A549 (cell line): ENCODE measurements at regions not wholly inside any gene's neighbourhood (a gene's known extent, or its start where the extent isn't known, plus 50 kb on each side); places are given as distances from the start of the nearest gene placed in this dataset.

ENCODE experiments used
- ATAC-seq, 2 experiments: fragments of 200-7000 bp in 1 of 2; fragments of >200 bp in 1 of 2; cut with Nextera tagmentation in 1 of 2; cut with Tn5 transposase in 1 of 2; 3 replicates each; pipeline versions ENCODE4 v1.8.0 to v1.9.1; 2018 to 2020; ENCODE audit warnings: mild to moderate bottlenecking in 1 of 2, moderate library complexity in 1 of 2
- CTCF ChIA-PET: fragments of 300-600 bp; sonication (Branson Sonifier 250); formaldehyde crosslinking; extraction: SDS; loops from one replicate; lab custom pipeline; 2021; ENCODE audit warnings: antibody characterized with exemption, inconsistent platforms; lab: Yijun Ruan, JAX
- POLR2A ChIA-PET: fragments of 350-600 bp; formaldehyde crosslinking; extraction: SDS; loops from one replicate; lab custom pipeline; 2021; ENCODE audit warnings: antibody characterized with exemption, inconsistent platforms; lab: Yijun Ruan, JAX
- DNase-seq, 2 experiments: peaks; one replicate each; pipeline versions ENCODE4 v3.0.0 to v3.0.0-alpha.2; 2011 to 2016; ENCODE audit warnings: low read depth in 1 of 2, low spot score in 1 of 2
- FAIRE-seq: peaks from 2 replicates; lab custom pipeline; 2011; peaks lifted over from hg19 to GRCh38; lab: Jason Lieb, UNC
- H3K27ac ChIP-seq, 2 experiments: fragments of >200 bp; sonication (Bioruptor Twin); formaldehyde crosslinking; 3 replicates each; pipeline ENCODE4 v1.5.1; 2016 to 2017
- H3K4me1 ChIP-seq: fragments of >200 bp; sonication (Bioruptor Twin); formaldehyde crosslinking; 3 replicates; pipeline ENCODE4 v1.6.1; 2016
- H3K4me2 ChIP-seq: fragments of >200 bp; sonication (Bioruptor Twin); formaldehyde crosslinking; 3 replicates; pipeline ENCODE4 v1.6.1; 2016
- H3K4me3 ChIP-seq: fragments of >200 bp; sonication (Bioruptor Twin); formaldehyde crosslinking; 3 replicates; pipeline ENCODE4 v1.5.1; 2016
- H3K9me3 ChIP-seq: fragments of >200 bp; sonication (Bioruptor Twin); formaldehyde crosslinking; 3 replicates; pipeline ENCODE4 v1.6.1; 2016
- CHD2 ChIP-seq: fragments of 150-350 bp; IDR thresholded peaks from 2 replicates; pipeline ENCODE4 v1.6.1; 2014; ENCODE audit warnings: low read length; ENCODE audit not compliant: partially characterized antibody
- CHD4 ChIP-seq: fragments of 200-600 bp; sonication (generic); IDR thresholded peaks from 2 replicates; pipeline ENCODE4 v1.6.1; 2016; ENCODE audit warnings: antibody characterized with exemption, mild to moderate bottlenecking, borderline replicate concordance
- CTCF ChIP-seq: fragments of >200 bp; sonication (Bioruptor Twin); formaldehyde crosslinking; IDR thresholded peaks from 3 replicates; pipeline ENCODE4 v1.5.1; 2016
- EHF ChIP-seq: fragments of 250-450 bp; sonication (Bioruptor Pico); IDR thresholded peaks from 2 replicates; pipeline ENCODE4 v1.5.0; 2020; ENCODE audit warnings: mild to moderate bottlenecking
- ELK1 ChIP-seq: fragments of 150-350 bp; IDR thresholded peaks from 2 replicates; pipeline ENCODE4 v1.6.1; 2014; ENCODE audit warnings: low read depth, mild to moderate bottlenecking, low read length
- EP300 ChIP-seq, 2 experiments: fragments of >200 bp; sonication (Bioruptor Twin); formaldehyde crosslinking; IDR thresholded peaks; 2 replicates in 1 of 2; 3 replicates in 1 of 2; pipeline ENCODE4 v1.6.1; 2016 to 2017
- FOSB ChIP-seq: fragments of 250-450 bp; sonication (Bioruptor Pico); IDR thresholded peaks from 2 replicates; pipeline ENCODE4 v1.5.0; 2020; ENCODE audit warnings: mild to moderate bottlenecking, moderate library complexity
- HDAC2 ChIP-seq: fragments of 200-600 bp; sonication (generic); IDR thresholded peaks from 2 replicates; pipeline ENCODE4 v1.6.1; 2016
- JUN ChIP-seq, 2 experiments: fragments of >200 bp; sonication (Bioruptor Twin); formaldehyde crosslinking; IDR thresholded peaks; 2 replicates in 1 of 2; 3 replicates in 1 of 2; pipeline ENCODE4 v1.6.1; 2016 to 2017
- NFE2L2 ChIP-seq: fragments of 150-350 bp; conservative IDR thresholded peaks from 2 replicates; pipeline ENCODE4 v1.6.1; 2014; ENCODE audit warnings: low read length
- REST ChIP-seq: fragments of 200-600 bp; sonication (generic); IDR thresholded peaks from 2 replicates; pipeline ENCODE4 v1.6.1; 2016; ENCODE audit warnings: antibody characterized with exemption, mild to moderate bottlenecking, moderate library complexity
- SREBF2 ChIP-seq: fragments of 450-650 bp; IDR thresholded peaks from 2 replicates; pipeline ENCODE4 v1.6.1; 2014; ENCODE audit warnings: mild to moderate bottlenecking, moderate library complexity
- TFCP2L1 ChIP-seq: fragments of 250-450 bp; sonication (Bioruptor Pico); IDR thresholded peaks from 2 replicates; pipeline ENCODE4 v1.5.0; 2021; ENCODE audit warnings: mild to moderate bottlenecking
- ZC3H11A ChIP-seq: fragments of 450-650 bp; IDR thresholded peaks from 2 replicates; pipeline ENCODE4 v1.6.1; 2014; ENCODE audit warnings: antibody characterized with exemption, mild to moderate bottlenecking
- WGBS: methylation state at CpG from one replicate; pipeline ENCODE4 v1.1.6; 2017; ENCODE audit errors: missing lambda C conversion rate; 5-methylcytosine and 5-hydroxymethylcytosine counted together
- TF ChIP-seq, protein P1 (sequence below): fragments of 450-650 bp; IDR thresholded peaks from 2 replicates; pipeline ENCODE4 v1.6.1; 2014; ENCODE audit warnings: antibody characterized with exemption

GRCh38 chr3:158961471-158961870 is 159.6 kb downstream of the MFSD1 start (continued):
- no peak for TF ChIP-seq CTCF
- TF ChIP-seq JUN (IDR thresholded peaks at IDR 0.05), result no peak
- TF ChIP-seq EHF (CRISPR knock-in tag), result no peak

GRCh38 chr3:158961911-158962310 is 160.1 kb downstream of the MFSD1 start:
- no peak for ATAC-seq
- no peak for FAIRE-seq
- Histone ChIP-seq H3K27ac (no peak overlapping the region), H3K4me1 (no peaks in the 10 kb centered on the region), H3K4me3 (no peak overlapping the region), H3K4me2 (no peak overlapping the region), H3K9me3 (no peaks in the 10 kb centered on the region)
- ChIA-PET POLR2A (no interaction called here), CTCF (interaction anchor here (1.2 kb wide), 1 partner anchor 296 kb away, joined by 3 read pairs; no protein-coding TSS in a partner anchor)
- TF ChIP-seq CHD2, result no peak
- no peak for TF ChIP-seq NFE2L2
- TF ChIP-seq REST, result no peak
- TF ChIP-seq EP300 (IDR thresholded peaks at IDR 0.05), result no peak
- no peak for TF ChIP-seq TFCP2L1
- TF ChIP-seq SREBF2, result no peak
- TF ChIP-seq ZC3H11A, result no peak
- TF ChIP-seq CHD4, result no peak
- 4% methylated on average over 3 of the region's 3 CpGs for WGBS
- DNase-seq, result no peak

DNA sequence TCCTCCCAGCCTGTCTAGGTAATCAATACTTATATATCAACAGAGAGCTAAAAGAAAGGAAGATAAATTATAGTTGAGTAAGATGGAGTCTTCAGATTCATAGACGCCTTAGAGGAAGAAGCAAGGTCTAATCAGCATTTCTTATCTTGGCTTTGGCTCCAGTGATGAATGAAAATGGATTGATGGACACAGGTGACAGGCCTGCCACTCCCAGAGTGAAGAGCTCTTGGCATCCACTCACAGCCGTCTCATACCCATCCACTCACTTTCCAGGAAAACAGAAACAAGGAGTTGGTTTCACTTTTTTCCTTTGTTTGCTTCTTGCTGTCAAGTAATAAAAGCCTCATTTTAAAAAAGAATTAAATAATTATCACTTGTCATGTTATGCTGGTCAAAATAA is 168.2 kb downstream of the MFSD1 start:
- ChIA-PET POLR2A (no interaction called here), CTCF (no interaction called here)
- WGBS, result 26% methylated on average over 2 of the region's 2 CpGs
- Histone ChIP-seq H3K4me2 (no peak overlapping the region), H3K4me1 (no peaks in the 10 kb centered on the region), H3K27ac (no peak overlapping the region), H3K4me3 (no peak overlapping the region), H3K9me3 (no peaks in the 10 kb centered on the region)
- ATAC-seq (no peak), FAIRE-seq (no peak), DNase-seq (no peak)
- TF ChIP-seq FOSB, result no peak
- TF ChIP-seq, protein P1, sequence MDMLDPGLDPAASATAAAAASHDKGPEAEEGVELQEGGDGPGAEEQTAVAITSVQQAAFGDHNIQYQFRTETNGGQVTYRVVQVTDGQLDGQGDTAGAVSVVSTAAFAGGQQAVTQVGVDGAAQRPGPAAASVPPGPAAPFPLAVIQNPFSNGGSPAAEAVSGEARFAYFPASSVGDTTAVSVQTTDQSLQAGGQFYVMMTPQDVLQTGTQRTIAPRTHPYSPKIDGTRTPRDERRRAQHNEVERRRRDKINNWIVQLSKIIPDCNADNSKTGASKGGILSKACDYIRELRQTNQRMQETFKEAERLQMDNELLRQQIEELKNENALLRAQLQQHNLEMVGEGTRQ, result no peak

- Histone ChIP-seq H3K27ac (no peak overlapping the region), H3K4me2 (no peak overlapping the region), H3K4me3 (no peak overlapping the region), H3K4me1 (no peaks in the 10 kb centered on the region), H3K9me3 (no peaks in the 10 kb centered on the region)
- TF ChIP-seq HDAC2 (no peak), ELK1 (no peak), NFE2L2 (no peak)
- 9% methylated on average over 1 of the region's 1 CpG for WGBS
- DNase-seq, result no peak
- ChIA-PET POLR2A (no interaction called here), CTCF (no interaction called here)
- no peak for ATAC-seq
- FAIRE-seq, result no peak
Measured at GRCh38 chr3:158974904-158975303, 173.1 kb downstream of the MFSD1 start.
